ENCODE measurements at regions not wholly inside any gene's neighbourhood (a gene's known extent, or its start where the extent isn't known, plus 50 kb on each side); places are given as distances from the start of the nearest gene placed in this dataset.

- TF ChIP-seq POLR2A (IDR thresholded peaks at IDR 0.05) (no peak), CTCF (IDR thresholded peaks at IDR 0.05) (no peak)
These were observed 367.5 kb upstream of the MMADHC start for GRCh38 chr2:149954981-149955600.
